ENCODE measurements at regions not wholly inside any gene's neighbourhood (a gene's known extent, or its start where the extent isn't known, plus 50 kb on each side); places are given as distances from the start of the nearest gene placed in this dataset.

DNA sequence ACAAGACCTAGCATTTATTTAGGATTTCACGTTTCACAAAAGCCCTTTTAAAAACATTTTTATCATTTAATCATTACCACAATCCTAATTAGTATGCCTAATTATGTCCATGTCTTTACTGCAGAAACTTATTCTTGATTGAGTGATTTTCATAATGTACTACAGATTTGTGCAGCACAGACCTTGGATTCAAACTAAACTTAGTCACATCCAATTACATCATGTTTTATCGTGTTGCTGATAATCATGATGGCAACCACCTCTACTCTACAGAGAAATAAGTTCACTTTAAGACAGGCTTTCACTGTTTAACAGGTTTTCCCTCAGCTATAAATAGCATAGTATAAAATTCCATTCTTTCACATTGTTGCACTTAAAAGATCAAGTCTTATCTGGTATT, 240.9 kb upstream of the RFC3 start:
- DNase-seq (ENCODE audit: low read depth in 1 of 2, low spot score in 1 of 2) (no peak), ATAC-seq (no peak), FAIRE-seq (no peak)
- Histone ChIP-seq H3K9me3 (no peaks in the 10 kb centered on the region), H3K4me3 (no peak overlapping the region), H3K4me1 (no peaks in the 10 kb centered on the region), H3K27ac (no peak overlapping the region), H3K4me2 (no peak overlapping the region)
- CTCF ChIA-PET = no interaction called here
- POLR2A ChIA-PET = no interaction called here
- TF ChIP-seq ZNF302 (CRISPR knock-in tag; IDR thresholded peaks at IDR 0.05) = no peak
- TF ChIP-seq RCOR1 (IDR thresholded peaks at IDR 0.05; ENCODE audit: low read depth, low read length) = no peak
- TF ChIP-seq BHLHE40 (IDR thresholded peaks at IDR 0.05; ENCODE audit: low read depth, low read length) = no peak
- TF ChIP-seq RARB (CRISPR knock-in tag; IDR thresholded peaks at IDR 0.05) = no peak
- TF ChIP-seq ZC3H11A (IDR thresholded peaks at IDR 0.05) = no peak
- TF ChIP-seq, protein P1, sequence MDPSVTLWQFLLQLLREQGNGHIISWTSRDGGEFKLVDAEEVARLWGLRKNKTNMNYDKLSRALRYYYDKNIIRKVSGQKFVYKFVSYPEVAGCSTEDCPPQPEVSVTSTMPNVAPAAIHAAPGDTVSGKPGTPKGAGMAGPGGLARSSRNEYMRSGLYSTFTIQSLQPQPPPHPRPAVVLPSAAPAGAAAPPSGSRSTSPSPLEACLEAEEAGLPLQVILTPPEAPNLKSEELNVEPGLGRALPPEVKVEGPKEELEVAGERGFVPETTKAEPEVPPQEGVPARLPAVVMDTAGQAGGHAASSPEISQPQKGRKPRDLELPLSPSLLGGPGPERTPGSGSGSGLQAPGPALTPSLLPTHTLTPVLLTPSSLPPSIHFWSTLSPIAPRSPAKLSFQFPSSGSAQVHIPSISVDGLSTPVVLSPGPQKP (IDR thresholded peaks at IDR 0.05; ENCODE audit: low read depth, low read length) = no peak
- no peak for TF ChIP-seq RFX5 (IDR thresholded peaks at IDR 0.05)
- WGBS (ENCODE audit: missing lambda C conversion rate) = 10% methylated on average over 2 of the region's 2 CpGs

- WGBS (ENCODE audit: missing lambda C conversion rate) = 20% methylated on average over 2 of the region's 2 CpGs
- ATAC-seq (no peak), FAIRE-seq (no peak), DNase-seq (ENCODE audit: low read depth in 1 of 2, low spot score in 1 of 2) (no peak)
- no peak overlapping the region for H3K27ac ChIP-seq
- H3K4me2 ChIP-seq = no peak overlapping the region
- ChIA-PET POLR2A (no interaction called here), CTCF (no interaction called here)
- H3K4me1 ChIP-seq = no peaks in the 10 kb centered on the region
- no peak for TF ChIP-seq NR3C1 (IDR thresholded peaks at IDR 0.05)
- no peaks in the 10 kb centered on the region for H3K9me3 ChIP-seq
- no peak overlapping the region for H3K4me3 ChIP-seq
Measured at GRCh38 chr13:33578786-33579185, 239.2 kb upstream of the RFC3 start.

DNA sequence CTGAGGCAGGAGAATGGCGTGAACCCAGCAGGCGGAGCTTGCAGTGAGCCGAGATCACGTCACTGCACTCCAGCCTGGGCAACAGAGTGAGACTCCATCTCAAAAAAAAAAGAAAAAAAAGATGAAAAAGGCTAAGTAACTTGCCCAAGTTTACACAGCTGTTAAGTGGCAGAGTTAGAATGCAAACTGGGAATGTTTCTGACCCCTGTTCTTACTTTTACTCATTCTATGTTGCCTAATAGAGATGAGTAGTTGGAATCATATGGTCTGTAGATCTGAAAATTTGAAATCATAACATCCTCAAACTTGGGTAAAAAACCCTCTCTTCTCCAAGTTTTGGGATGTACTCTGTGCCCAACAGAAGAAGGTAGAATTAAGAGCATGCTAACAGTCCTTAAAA, 235.8 kb upstream of the RFC3 start:
- DNase-seq (ENCODE audit: low read depth in 1 of 2, low spot score in 1 of 2) = no peak

DNA sequence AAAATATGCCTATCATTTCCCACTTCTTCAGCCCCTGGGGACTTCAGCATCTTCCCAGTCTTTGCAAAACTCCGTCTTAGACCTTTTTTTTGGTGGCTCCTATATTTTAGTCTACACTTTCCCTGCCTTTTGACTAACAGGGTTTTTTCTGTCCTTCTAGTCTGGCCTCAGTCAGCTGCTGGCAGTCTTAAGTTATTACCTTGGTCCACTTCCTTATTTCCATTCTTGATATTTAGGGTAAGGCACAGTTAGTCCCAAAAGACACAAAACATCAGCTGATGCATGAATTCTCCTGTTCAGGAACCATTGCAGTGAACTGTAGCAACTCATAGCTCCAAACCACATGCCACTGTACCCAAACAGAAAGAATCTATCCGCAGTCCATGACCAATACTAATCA, 234.6 kb upstream of the RFC3 start:
- 53% methylated on average over 2 of the region's 2 CpGs for WGBS (ENCODE audit: missing lambda C conversion rate)
- TF ChIP-seq REST (IDR thresholded peaks at IDR 0.05) (no peak), POLR2AphosphoS2 (conservative IDR thresholded peaks at IDR 0.05; ENCODE audit: low read length) (no peak), E2F6 (IDR thresholded peaks at IDR 0.05; ENCODE audit: borderline replicate concordance, low read depth) (no peak), SMC3 (IDR thresholded peaks at IDR 0.05) (no peak), HDAC2 (IDR thresholded peaks at IDR 0.05) (no peak), FOSB (CRISPR knock-in tag; IDR thresholded peaks at IDR 0.05) (no peak), EHF (CRISPR knock-in tag; IDR thresholded peaks at IDR 0.05) (no peak)
- TF ChIP-seq, protein P2, sequence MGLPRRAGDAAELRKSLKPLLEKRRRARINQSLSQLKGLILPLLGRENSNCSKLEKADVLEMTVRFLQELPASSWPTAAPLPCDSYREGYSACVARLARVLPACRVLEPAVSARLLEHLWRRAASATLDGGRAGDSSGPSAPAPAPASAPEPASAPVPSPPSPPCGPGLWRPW (IDR thresholded peaks at IDR 0.05) = no peak
- CTCF ChIA-PET = no interaction called here

More for the DNA sequence above, 235.8 kb upstream of the RFC3 start:
- H3K4me2 ChIP-seq = no peak overlapping the region
- 39% methylated on average over 4 of the region's 4 CpGs for WGBS (ENCODE audit: missing lambda C conversion rate)
- POLR2A ChIA-PET = no interaction called here
- no peak overlapping the region for H3K27ac ChIP-seq
- H3K9me3 ChIP-seq = no peaks in the 10 kb centered on the region
- TF ChIP-seq TP53 (CRISPR knock-in tag; IDR thresholded peaks at IDR 0.05) (no peak), KDM1A (IDR thresholded peaks at IDR 0.05; ENCODE audit: low read depth) (no peak), MAZ (IDR thresholded peaks at IDR 0.05; ENCODE audit: borderline replicate concordance, low read depth, low read length) (no peak), ZC3H11A (IDR thresholded peaks at IDR 0.05) (no peak), JUNB (IDR thresholded peaks at IDR 0.05) (no peak), RARB (CRISPR knock-in tag; IDR thresholded peaks at IDR 0.05) (no peak), POLR2A (IDR thresholded peaks at IDR 0.05; ENCODE audit: low read length) (no peak), HOXA7 (CRISPR knock-in tag; IDR thresholded peaks at IDR 0.05) (no peak)
- TF ChIP-seq, protein P3, sequence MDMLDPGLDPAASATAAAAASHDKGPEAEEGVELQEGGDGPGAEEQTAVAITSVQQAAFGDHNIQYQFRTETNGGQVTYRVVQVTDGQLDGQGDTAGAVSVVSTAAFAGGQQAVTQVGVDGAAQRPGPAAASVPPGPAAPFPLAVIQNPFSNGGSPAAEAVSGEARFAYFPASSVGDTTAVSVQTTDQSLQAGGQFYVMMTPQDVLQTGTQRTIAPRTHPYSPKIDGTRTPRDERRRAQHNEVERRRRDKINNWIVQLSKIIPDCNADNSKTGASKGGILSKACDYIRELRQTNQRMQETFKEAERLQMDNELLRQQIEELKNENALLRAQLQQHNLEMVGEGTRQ (IDR thresholded peaks at IDR 0.05) = no peak
- ATAC-seq = no peak
- FAIRE-seq = no peak
- CTCF ChIA-PET = no interaction called here
- H3K4me3 ChIP-seq = no peak overlapping the region
- no peaks in the 10 kb centered on the region for H3K4me1 ChIP-seq

More for the DNA sequence above, 234.6 kb upstream of the RFC3 start:
- Histone ChIP-seq H3K9me3 (no peaks in the 10 kb centered on the region), H3K4me3 (no peak overlapping the region), H3K27ac (no peak overlapping the region), H3K4me1 (no peaks in the 10 kb centered on the region), H3K4me2 (no peak overlapping the region)
- POLR2A ChIA-PET = no interaction called here
- DNase-seq (ENCODE audit: low read depth in 1 of 2, low spot score in 1 of 2) (no peak), ATAC-seq (no peak), FAIRE-seq (no peak)
